ENCODE measurements at regions not wholly inside any gene's neighbourhood (a gene's known extent, or its start where the extent isn't known, plus 50 kb on each side); places are given as distances from the start of the nearest gene placed in this dataset.

DNA sequence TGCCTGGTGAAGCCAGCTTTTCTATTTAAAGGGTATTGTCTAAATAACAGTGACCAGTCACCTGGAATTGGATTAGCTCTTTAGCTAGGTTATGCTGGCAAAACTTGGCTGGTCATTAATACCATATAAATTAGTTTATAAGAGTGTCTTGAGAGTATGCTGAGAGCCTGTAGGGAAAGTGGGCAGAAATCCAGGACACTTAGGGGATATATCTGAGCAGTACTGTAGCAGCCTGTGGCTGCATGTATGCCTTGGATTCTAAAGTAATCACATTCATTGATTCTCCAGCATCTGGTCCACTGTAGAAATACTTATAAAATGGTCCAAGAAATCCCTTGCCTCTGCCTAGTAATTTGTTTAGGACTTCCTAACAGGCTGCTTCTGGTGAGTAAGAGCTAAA, 288.9 kb upstream of the DMAC1 start:
- TF ChIP-seq POLR2A (IDR thresholded peaks at IDR 0.05), result no peak
- TF ChIP-seq, protein P1, sequence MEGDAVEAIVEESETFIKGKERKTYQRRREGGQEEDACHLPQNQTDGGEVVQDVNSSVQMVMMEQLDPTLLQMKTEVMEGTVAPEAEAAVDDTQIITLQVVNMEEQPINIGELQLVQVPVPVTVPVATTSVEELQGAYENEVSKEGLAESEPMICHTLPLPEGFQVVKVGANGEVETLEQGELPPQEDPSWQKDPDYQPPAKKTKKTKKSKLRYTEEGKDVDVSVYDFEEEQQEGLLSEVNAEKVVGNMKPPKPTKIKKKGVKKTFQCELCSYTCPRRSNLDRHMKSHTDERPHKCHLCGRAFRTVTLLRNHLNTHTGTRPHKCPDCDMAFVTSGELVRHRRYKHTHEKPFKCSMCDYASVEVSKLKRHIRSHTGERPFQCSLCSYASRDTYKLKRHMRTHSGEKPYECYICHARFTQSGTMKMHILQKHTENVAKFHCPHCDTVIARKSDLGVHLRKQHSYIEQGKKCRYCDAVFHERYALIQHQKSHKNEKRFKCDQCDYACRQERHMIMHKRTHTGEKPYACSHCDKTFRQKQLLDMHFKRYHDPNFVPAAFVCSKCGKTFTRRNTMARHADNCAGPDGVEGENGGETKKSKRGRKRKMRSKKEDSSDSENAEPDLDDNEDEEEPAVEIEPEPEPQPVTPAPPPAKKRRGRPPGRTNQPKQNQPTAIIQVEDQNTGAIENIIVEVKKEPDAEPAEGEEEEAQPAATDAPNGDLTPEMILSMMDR (IDR thresholded peaks at IDR 0.05), result no peak
- Histone ChIP-seq H3K4me1 (no peaks in the 10 kb centered on the region), H3K27ac (no peak overlapping the region), H3K4me3 (no peak overlapping the region), H3K36me3 (no peaks in the 10 kb centered on the region), H3K27me3 (no peaks in the 10 kb centered on the region), H3K9me3 (no peaks in the 10 kb centered on the region)
- DNase-seq, result no peak
- intact Hi-C loops (cut with DNase I; ENCODE audit: low total_unique reads), result no loop called here

DNA sequence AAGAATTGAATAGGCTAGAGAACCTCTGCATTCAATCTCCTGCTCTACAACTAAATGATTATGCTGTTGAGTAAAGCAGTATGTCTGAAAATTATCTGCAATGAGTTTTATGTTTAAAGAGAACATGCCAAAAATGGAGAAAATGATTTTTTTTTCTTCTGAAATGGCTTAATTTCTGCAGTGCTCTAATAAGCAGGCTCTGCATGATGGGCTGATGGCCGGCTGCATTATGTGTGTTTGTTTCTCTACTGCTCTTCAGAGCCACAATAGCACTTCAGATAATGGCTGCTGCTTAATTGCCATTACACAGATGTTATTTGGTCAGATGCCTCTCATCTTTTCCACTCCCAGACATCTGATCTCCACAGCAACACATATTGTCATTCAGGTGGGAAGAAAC, 286.4 kb upstream of the DMAC1 start:
- TF ChIP-seq, protein P1 (IDR thresholded peaks at IDR 0.05), result no peak
- no peak for TF ChIP-seq POLR2A (IDR thresholded peaks at IDR 0.05)
- no peak for DNase-seq
- intact Hi-C loops (cut with DNase I; ENCODE audit: low total_unique reads), result no loop called here
- no peak overlapping the region for H3K27ac ChIP-seq
- H3K9me3 ChIP-seq, result no peaks in the 10 kb centered on the region
- no peaks in the 10 kb centered on the region for H3K36me3 ChIP-seq
- no peaks in the 10 kb centered on the region for H3K27me3 ChIP-seq
- no peaks in the 10 kb centered on the region for H3K4me1 ChIP-seq
- H3K4me3 ChIP-seq, result no peak overlapping the region

DNA sequence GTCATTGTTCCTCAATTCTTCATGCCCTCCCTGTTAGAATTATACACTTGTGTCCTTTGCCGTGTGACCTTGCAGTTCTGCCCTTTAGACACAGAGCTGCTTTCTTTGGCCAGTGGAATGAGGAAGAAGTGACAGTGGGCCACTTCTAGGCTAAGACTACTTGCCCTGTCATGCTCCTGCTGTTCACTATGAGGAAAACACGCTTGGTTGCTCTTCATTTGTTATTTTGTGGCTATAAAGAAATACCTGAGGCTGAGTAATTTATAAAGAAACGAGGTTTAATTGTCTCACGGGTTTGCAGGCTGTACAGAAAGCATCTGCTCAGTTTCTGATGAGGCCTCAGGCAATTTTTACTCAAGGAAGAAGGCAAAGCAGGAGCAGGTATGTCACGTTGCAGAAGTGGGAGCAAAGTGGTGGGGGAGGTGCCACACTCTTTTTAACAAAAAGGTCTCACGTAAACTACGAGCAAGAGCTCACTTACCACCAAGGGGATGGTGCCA, 279.1 kb upstream of the DMAC1 start:
- Histone ChIP-seq H3K36me3 (no peaks in the 10 kb centered on the region), H3K27me3 (no peaks in the 10 kb centered on the region), H3K9me3 (no peaks in the 10 kb centered on the region), H3K4me1 (no peaks in the 10 kb centered on the region), H3K4me3 (no peak overlapping the region), H3K27ac (no peak overlapping the region)
- TF ChIP-seq POLR2A (IDR thresholded peaks at IDR 0.05), result no peak
- TF ChIP-seq, protein P1 (IDR thresholded peaks at IDR 0.05), result no peak
- intact Hi-C loops (cut with DNase I; ENCODE audit: low total_unique reads), result no loop called here
- no peak for DNase-seq

DNA sequence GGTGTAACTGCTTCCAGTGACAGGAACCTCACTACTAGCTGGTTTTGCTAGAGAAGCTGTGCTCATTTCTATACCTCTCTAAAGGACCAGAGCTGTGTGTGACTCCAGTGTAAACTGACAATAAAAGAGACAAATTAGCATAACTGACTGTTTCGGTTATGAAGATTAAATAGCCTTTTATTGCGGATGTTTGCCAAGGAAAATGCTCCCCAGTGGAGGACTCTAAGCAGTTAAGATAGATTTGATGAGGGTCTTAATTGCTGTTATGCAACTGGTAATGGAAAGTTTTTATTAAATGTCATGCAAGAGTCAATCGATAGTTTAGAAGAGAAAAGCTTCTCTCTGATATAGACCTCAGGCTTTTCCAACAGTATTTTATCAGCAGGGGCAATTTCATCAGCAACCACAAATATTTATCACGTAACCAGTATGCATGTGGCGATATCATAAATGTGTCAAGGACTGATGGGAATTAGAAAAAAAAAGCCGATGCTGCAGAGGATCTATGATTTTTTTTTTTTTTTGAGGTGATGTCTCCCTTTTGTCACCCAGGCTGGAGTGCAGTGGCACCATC, 275.2 kb upstream of the DMAC1 start:
- Histone ChIP-seq H3K4me1 (no peaks in the 10 kb centered on the region), H3K9me3 (no peaks in the 10 kb centered on the region)
- TF ChIP-seq, protein P1 (IDR thresholded peaks at IDR 0.05), result no peak
- TF ChIP-seq POLR2A (IDR thresholded peaks at IDR 0.05), result no peak

DNA sequence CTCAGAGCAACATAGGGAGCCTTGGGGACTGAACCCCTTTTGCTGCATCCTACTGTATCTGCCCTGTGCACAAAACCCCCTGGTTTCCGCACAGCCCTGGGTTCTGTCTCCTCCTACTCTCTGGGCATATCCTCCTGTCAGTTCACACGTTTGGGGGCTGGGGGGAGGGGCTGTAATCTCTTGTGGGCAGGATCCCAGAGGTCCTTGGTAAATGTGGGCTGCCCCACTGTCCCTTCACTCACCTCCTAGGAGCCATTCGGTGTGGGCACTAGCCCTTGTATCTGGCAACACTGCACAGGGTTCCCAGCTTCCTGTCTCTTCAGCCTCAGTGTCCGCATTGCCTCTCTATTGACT, 271.8 kb upstream of the DMAC1 start:
- Histone ChIP-seq H3K27ac (no peak overlapping the region), H3K27me3 (no peaks in the 10 kb centered on the region), H3K4me3 (no peak overlapping the region), H3K9me3 (no peaks in the 10 kb centered on the region), H3K36me3 (no peaks in the 10 kb centered on the region), H3K4me1 (no peaks in the 10 kb centered on the region)
- DNase-seq, result no peak
- intact Hi-C loops (cut with DNase I; ENCODE audit: low total_unique reads), result no loop called here
- TF ChIP-seq POLR2A (IDR thresholded peaks at IDR 0.05), result no peak
- TF ChIP-seq, protein P1 (IDR thresholded peaks at IDR 0.05), result no peak

More for the DNA sequence above, 275.2 kb upstream of the DMAC1 start:
- H3K36me3 ChIP-seq, result no peaks in the 10 kb centered on the region
- no peak for DNase-seq
- H3K27ac ChIP-seq, result no peak overlapping the region
- intact Hi-C loops (cut with DNase I; ENCODE audit: low total_unique reads), result no loop called here
- no peak overlapping the region for H3K4me3 ChIP-seq
- no peaks in the 10 kb centered on the region for H3K27me3 ChIP-seq
